Colonic mucosa (tissue), 4 donors: ENCODE measurements at regions not wholly inside any gene's neighbourhood (a gene's known extent, or its start where the extent isn't known, plus 50 kb on each side); places are given as distances from the start of the nearest gene placed in this dataset.

Experiments used
- DNase-seq: peaks from one replicate; pipeline ENCODE4 v3.0.0-alpha.2; 2020
- H3K27ac ChIP-seq: fragments of 200-600 bp; one replicate; pipeline ENCODE4 v1.8.0; 2021
- H3K27me3 ChIP-seq: fragments of 200-600 bp; one replicate; pipeline ENCODE4 v1.8.0; 2021
- H3K36me3 ChIP-seq: fragments of 200-600 bp; one replicate; pipeline ENCODE4 v1.8.0; 2021
- H3K4me1 ChIP-seq: fragments of 200-600 bp; one replicate; pipeline ENCODE4 v1.8.0; 2021; ENCODE audit warnings: mild to moderate bottlenecking
- H3K4me3 ChIP-seq: fragments of 200-600 bp; one replicate; pipeline ENCODE4 v1.8.0; 2021
- H3K9ac ChIP-seq, 2 donors: one replicate each; pipeline ENCODE4 v1.7.0; 2013; ENCODE audit warnings: control low read depth in 2 of 2, low read depth in 2 of 2, low read length in 2 of 2
- H3K9me3 ChIP-seq: fragments of 200-600 bp; one replicate; pipeline ENCODE4 v1.8.0; 2021
- intact Hi-C: fragments of 100-400 bp; cut with DNase I; formaldehyde crosslinking; loops from one replicate; pipeline ENCODE4 v1.14.1; 2022
- TF ChIP-seq, protein P1 (sequence below): fragments of 200-600 bp; IDR thresholded peaks from one replicate; pipeline ENCODE4 v1.8.0; 2022; ENCODE audit warnings: antibody characterized with exemption, mild to moderate bottlenecking
- donor health status: healthy.
- donor health status: DM: no; HTN: no; CAD: no.
- donor health status: DM: no; HTN: no; CAD: no.

DNA sequence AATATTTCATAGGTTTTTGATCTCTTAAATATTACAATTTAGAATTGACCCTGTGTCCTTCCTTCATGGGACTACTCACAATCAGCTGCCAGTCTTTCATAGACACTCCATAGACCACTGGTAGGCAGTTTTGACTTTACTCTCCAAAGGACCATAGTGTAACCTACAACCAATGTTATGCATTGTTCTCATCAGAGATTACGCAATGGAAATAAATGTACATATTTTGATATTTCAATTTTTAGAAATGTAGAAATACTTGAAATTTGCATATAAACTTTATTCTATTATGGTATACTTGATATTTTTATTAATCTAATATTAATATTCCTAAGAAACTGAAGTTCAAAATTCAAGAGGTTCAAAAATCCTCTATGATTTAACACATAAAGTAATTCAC, 446.4 kb upstream of the KCND2 start:
- no peak for DNase-seq
- intact Hi-C loops: no loop called here
- TF ChIP-seq, protein P1, sequence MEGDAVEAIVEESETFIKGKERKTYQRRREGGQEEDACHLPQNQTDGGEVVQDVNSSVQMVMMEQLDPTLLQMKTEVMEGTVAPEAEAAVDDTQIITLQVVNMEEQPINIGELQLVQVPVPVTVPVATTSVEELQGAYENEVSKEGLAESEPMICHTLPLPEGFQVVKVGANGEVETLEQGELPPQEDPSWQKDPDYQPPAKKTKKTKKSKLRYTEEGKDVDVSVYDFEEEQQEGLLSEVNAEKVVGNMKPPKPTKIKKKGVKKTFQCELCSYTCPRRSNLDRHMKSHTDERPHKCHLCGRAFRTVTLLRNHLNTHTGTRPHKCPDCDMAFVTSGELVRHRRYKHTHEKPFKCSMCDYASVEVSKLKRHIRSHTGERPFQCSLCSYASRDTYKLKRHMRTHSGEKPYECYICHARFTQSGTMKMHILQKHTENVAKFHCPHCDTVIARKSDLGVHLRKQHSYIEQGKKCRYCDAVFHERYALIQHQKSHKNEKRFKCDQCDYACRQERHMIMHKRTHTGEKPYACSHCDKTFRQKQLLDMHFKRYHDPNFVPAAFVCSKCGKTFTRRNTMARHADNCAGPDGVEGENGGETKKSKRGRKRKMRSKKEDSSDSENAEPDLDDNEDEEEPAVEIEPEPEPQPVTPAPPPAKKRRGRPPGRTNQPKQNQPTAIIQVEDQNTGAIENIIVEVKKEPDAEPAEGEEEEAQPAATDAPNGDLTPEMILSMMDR: no peak
- H3K36me3 ChIP-seq: no peaks in the 10 kb centered on the region
- H3K27me3 ChIP-seq: no peaks in the 10 kb centered on the region
- H3K4me3 ChIP-seq: no peak overlapping the region
- no peak overlapping the region for H3K27ac ChIP-seq
- H3K4me1 ChIP-seq: no peaks in the 10 kb centered on the region
- H3K9ac ChIP-seq: no peak overlapping the region
- no peaks in the 10 kb centered on the region for H3K9me3 ChIP-seq

DNA sequence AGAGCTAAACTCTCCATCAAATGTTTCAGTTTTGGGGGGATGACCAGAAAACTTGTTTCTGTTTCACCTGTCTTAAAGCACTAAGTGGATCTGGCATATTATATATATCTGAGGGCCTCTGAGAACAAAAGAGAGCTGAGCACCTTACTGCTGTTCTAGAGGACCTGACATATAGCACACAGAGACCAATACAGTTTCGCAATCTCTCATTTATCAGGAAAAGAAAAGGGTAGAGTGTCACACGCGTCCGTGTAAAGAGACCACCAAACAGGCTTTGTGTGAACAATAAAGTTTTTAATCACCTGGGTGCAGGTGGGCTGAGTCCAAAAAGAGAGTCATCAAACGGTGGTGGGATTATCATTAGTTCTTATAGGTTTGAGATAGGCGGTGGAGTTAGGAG, 434.5 kb upstream of the KCND2 start:
- intact Hi-C loops: no loop called here
- Histone ChIP-seq H3K4me3 (no peak overlapping the region), H3K9me3 (no peaks in the 10 kb centered on the region), H3K36me3 (no peaks in the 10 kb centered on the region), H3K27me3 (no peaks in the 10 kb centered on the region), H3K9ac (no peak overlapping the region), H3K27ac (no peak overlapping the region), H3K4me1 (no peaks in the 10 kb centered on the region)
- no peak for DNase-seq
- TF ChIP-seq, protein P1: no peak

DNA sequence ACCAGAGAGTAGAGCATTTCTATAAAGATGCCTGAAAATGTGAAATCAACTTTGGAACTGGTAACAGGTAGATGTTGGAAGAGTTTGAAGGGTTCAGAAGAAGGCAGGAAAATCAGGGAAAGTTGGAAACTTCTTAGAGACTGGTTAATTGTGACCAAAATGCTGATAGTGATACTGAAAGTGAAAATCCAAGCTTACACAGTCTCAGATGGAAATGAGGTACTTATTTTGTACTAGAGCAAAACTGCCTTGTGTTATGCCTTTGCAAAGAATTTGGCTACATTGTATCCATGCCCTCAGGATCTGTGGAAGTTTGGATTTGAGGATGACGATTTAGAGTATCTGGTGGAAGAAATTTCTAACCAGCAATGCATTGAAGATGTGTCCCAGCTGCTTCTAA, 430.6 kb upstream of the KCND2 start:
- DNase-seq: no peak
- no peak overlapping the region for H3K9ac ChIP-seq

DNA sequence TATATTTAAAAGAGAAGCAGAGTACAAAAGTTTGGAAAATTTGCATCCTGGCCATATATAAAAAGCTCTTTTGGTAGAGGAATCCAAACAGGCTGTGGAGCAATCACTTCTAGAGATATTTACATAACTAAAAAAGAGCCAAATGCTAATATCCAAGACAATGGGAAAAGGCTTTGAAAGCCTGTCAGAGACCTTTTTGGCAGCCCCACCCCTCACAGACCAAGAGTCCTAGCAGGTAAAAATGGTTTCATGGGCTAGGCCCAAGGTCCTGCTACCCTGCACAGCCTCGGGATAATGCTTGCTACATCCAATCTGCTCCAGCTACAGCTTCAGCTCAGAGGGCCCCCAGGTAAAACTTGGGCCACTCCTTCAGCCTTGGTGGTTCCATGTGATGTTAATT, 430.2 kb upstream of the KCND2 start:
- Histone ChIP-seq H3K4me1 (no peaks in the 10 kb centered on the region), H3K9me3 (no peaks in the 10 kb centered on the region), H3K36me3 (no peaks in the 10 kb centered on the region), H3K4me3 (no peak overlapping the region), H3K9ac (no peak overlapping the region), H3K27me3 (no peaks in the 10 kb centered on the region), H3K27ac (no peak overlapping the region)
- intact Hi-C loops: no loop called here
- no peak for DNase-seq
- TF ChIP-seq, protein P1: no peak

More for the DNA sequence above, 430.6 kb upstream of the KCND2 start:
- H3K27me3 ChIP-seq: no peaks in the 10 kb centered on the region
- H3K4me1 ChIP-seq: no peaks in the 10 kb centered on the region
- TF ChIP-seq, protein P1: no peak
- no peak overlapping the region for H3K27ac ChIP-seq
- H3K36me3 ChIP-seq: no peaks in the 10 kb centered on the region
- intact Hi-C loops: no loop called here
- no peak overlapping the region for H3K4me3 ChIP-seq
- H3K9me3 ChIP-seq: no peaks in the 10 kb centered on the region

DNA sequence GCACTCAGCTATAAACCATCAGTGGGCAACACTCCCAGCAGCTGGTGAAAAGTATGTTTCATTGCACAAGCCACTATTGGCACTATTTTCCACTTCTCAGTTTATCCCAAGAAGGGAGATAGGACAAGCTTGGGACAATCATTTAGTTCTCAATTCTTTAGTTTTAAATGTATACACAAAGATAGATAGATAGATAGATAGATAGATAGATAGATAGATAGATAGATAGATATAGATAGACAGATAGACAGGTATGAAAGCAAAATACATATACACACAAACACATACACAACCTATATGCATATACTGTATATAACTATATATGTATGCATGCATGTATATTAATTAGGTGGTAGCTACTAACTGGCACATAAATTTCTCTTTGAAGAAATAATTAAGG, 411.6 kb upstream of the KCND2 start:
- H3K27ac ChIP-seq: no peak overlapping the region
- H3K9ac ChIP-seq: no peak overlapping the region
- no peaks in the 10 kb centered on the region for H3K27me3 ChIP-seq
- no peaks in the 10 kb centered on the region for H3K9me3 ChIP-seq
- TF ChIP-seq, protein P1: no peak
- H3K36me3 ChIP-seq: no peaks in the 10 kb centered on the region
- no peak for DNase-seq
- H3K4me1 ChIP-seq: no peaks in the 10 kb centered on the region
- intact Hi-C loops: no loop called here
- no peak overlapping the region for H3K4me3 ChIP-seq

DNA sequence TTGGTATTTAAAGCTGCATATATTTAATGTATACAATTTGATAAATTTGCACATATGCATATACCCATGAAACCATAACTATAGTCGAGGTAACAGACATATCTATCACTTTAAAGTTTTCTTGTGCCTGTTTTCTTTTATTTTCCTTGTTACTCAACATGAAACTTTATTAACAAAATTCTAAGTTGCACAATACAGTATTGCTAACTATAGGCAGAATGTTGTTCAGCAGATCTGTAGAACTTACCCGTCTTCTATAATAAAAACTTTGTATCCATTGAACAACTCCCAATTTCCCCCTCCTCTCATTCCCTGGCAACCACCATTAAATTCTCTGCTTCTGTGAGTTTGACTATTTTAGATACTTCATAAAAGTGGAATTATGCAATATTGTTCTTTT, 404.6 kb upstream of the KCND2 start:
- Histone ChIP-seq H3K9ac (no peak overlapping the region), H3K4me3 (no peak overlapping the region), H3K27me3 (no peaks in the 10 kb centered on the region), H3K4me1 (no peaks in the 10 kb centered on the region), H3K27ac (no peak overlapping the region), H3K9me3 (no peaks in the 10 kb centered on the region), H3K36me3 (no peaks in the 10 kb centered on the region)
- intact Hi-C loops: no loop called here
- no peak for DNase-seq
- TF ChIP-seq, protein P1: no peak
